NCI-H128 (cell line): ENCODE measurements at regions not wholly inside any gene's neighbourhood (a gene's known extent, or its start where the extent isn't known, plus 50 kb on each side); places are given as distances from the start of the nearest gene placed in this dataset.

Source experiments
- DNase-seq: peaks from one replicate; lab custom pipeline; 2025; ENCODE audit not compliant: unreplicated experiment; lab: John Stamatoyannopoulos, UW

GRCh38 chr9:126151031-126151685 lies 175.5 kb upstream of the MVB12B start:
- peak; percentile 46 for DNase-seq

GRCh38 chr9:126151686-126152134 lies 174.9 kb upstream of the MVB12B start:
- DNase-seq: no peak

GRCh38 chr9:126152622-126153362 lies 173.8 kb upstream of the MVB12B start:
- no peak for DNase-seq

- DNase-seq: no peak
These were observed 173.2 kb upstream of the MVB12B start for GRCh38 chr9:126153382-126153781.

- no peak for DNase-seq
These were observed 172.3 kb upstream of the MVB12B start for GRCh38 chr9:126154182-126154827.

GRCh38 chr9:126154869-126155268 lies 171.8 kb upstream of the MVB12B start:
- no peak for DNase-seq

GRCh38 chr9:126155756-126156664 lies 170.6 kb upstream of the MVB12B start:
- no peak for DNase-seq

GRCh38 chr9:126156898-126157297 lies 169.7 kb upstream of the MVB12B start:
- no peak for DNase-seq

GRCh38 chr9:126157423-126157822 lies 169.2 kb upstream of the MVB12B start:
- DNase-seq: no peak

- DNase-seq: no peak
These were observed 168.6 kb upstream of the MVB12B start for GRCh38 chr9:126157826-126158587.

GRCh38 chr9:126158588-126159429 lies 167.8 kb upstream of the MVB12B start:
- no peak for DNase-seq

GRCh38 chr9:126159430-126160060 lies 167.1 kb upstream of the MVB12B start:
- no peak for DNase-seq

- no peak for DNase-seq
These were observed 166.4 kb upstream of the MVB12B start for GRCh38 chr9:126160067-126160853.

- DNase-seq: no peak
These were observed 165.7 kb upstream of the MVB12B start for GRCh38 chr9:126160854-126161329.

- no peak for DNase-seq
These were observed 163.8 kb upstream of the MVB12B start for GRCh38 chr9:126162611-126163381.

GRCh38 chr9:126164796-126165525 lies 161.7 kb upstream of the MVB12B start:
- no peak for DNase-seq

- DNase-seq: no peak
These were observed 160.9 kb upstream of the MVB12B start for GRCh38 chr9:126165755-126166154.
